IgD-negative memory B cell (primary cell): ENCODE measurements at regions not wholly inside any gene's neighbourhood (a gene's known extent, or its start where the extent isn't known, plus 50 kb on each side); places are given as distances from the start of the nearest gene placed in this dataset.

Source experiments
- H3K27ac Mint-ChIP-seq, 3 donors: one replicate each; pipeline ENCODE4 v1.8.0; 2020 to 2022; ENCODE audit warnings: mild to moderate bottlenecking in 3 of 3, mixed read lengths in 3 of 3, moderate library complexity in 1 of 3
- H3K27me3 Mint-ChIP-seq: one replicate; pipeline ENCODE4 v1.8.0; 2021; ENCODE audit warnings: mixed read lengths
- H3K36me3 Mint-ChIP-seq: one replicate; pipeline ENCODE4 v1.8.0; 2020; ENCODE audit warnings: mild to moderate bottlenecking, mixed read lengths
- H3K4me1 Mint-ChIP-seq, 3 donors: one replicate each; pipeline ENCODE4 v1.8.0; 2020 to 2022; ENCODE audit warnings: mixed read lengths in 3 of 3, mild to moderate bottlenecking in 1 of 3
- H3K4me3 Mint-ChIP-seq, 4 donors: one replicate each; pipeline ENCODE4 v1.8.0; 2020 to 2022; ENCODE audit warnings: mild to moderate bottlenecking in 4 of 4, mixed read lengths in 4 of 4, moderate library complexity in 3 of 4
- H3K9me3 Mint-ChIP-seq, 3 donors: one replicate each; pipeline ENCODE4 v1.8.0; 2020 to 2021; ENCODE audit warnings: mixed read lengths in 3 of 3, mild to moderate bottlenecking in 1 of 3

DNA sequence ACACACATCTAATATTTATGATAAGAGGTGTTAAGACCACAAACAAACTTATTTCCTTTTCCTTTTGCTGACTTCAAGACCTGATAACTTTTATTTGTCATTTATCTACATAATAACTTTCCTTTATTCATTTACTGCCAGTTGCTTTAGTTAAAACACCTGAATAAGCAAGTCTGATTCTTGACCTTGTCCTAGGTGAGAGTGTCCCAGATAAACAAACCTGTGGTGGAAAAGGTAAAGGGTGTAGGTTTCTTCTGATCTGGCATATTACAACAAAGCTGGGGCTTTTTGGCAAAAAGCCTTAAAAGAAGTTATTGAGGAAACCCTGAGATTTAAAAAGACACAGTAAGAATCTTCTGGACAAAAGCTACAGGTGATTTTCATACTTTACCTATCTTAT, 191.5 kb downstream of the ZBBX start:
- peaks cover 0 to 3% (median 2%) of the 10 kb centered on the region in 3 donors for H3K9me3 Mint-ChIP-seq
- no peak overlapping the region for H3K27ac Mint-ChIP-seq
- H3K4me1 Mint-ChIP-seq = no peaks in the 10 kb centered on the region
- no peaks in the 10 kb centered on the region for H3K27me3 Mint-ChIP-seq
- H3K36me3 Mint-ChIP-seq = no peaks in the 10 kb centered on the region
- no peak overlapping the region for H3K4me3 Mint-ChIP-seq

DNA sequence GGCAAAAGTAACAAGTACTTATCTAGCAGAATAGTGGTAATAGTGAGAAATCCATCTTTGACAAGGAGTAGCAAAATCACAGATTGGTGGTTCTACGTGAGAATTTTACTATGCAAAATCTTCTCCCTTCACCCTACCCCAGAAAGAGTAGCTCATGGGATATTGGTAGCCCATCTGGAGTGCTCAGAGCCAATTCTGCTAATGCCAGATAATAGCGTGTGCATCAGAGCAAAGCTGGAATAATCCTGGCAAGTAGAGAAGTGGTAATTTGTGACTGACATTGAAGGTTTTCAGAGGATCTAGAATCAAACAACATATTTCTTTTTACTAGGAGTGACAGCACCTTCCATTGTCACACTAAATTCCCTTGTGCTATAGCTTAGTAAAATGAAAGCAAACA, 192.9 kb downstream of the ZBBX start:
- Mint-ChIP-seq H3K27me3 (no peaks in the 10 kb centered on the region), H3K9me3 (peaks cover 0 to 3% (median under 1%) of the 10 kb centered on the region in 3 donors), H3K36me3 (no peaks in the 10 kb centered on the region), H3K27ac (no peak overlapping the region), H3K4me1 (no peaks in the 10 kb centered on the region), H3K4me3 (no peak overlapping the region)

DNA sequence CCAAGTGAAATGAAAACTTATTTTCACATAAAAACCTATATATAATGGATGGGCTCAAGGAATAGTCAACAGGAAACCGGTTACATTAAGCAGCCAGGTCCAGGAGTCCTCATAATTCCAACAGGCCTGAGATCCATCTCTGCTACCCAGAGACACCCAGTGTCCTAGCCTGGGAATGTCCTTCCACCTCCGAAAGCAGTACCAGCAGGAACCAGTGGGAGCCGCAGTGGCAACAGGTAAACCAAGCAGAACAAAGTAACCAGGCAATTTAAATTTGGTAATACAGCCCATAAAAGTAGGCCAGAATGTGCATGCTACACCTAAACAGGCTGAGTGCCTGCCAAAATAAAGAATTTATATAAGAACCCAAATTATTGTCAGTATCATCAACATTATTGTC, 195.6 kb downstream of the ZBBX start:
- Mint-ChIP-seq H3K27me3 (no peaks in the 10 kb centered on the region), H3K9me3 (no peaks in the 10 kb centered on the region), H3K4me3 (no peak overlapping the region), H3K36me3 (no peaks in the 10 kb centered on the region), H3K4me1 (no peaks in the 10 kb centered on the region), H3K27ac (no peak overlapping the region)

DNA sequence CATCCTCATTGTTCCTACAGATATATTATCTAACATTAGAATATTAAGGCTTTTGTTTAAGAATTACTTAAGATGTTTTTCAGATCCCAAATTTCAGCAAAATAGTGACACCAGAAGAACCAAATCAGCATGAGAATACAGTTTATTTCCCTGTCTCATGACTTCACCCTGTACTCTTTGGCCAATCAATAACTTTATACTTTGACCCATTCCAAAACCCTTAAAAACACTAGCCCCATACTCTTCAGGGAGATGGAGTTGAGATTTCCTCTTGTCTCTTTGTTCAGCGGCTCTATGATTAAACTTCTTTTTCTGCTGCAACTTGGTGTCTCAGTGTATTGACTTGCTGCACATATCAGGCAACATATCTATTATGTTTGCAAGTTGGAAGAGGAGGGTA, 207.7 kb downstream of the ZBBX start:
- H3K36me3 Mint-ChIP-seq = no peaks in the 10 kb centered on the region
- no peaks in the 10 kb centered on the region for H3K4me1 Mint-ChIP-seq
- no peak overlapping the region for H3K4me3 Mint-ChIP-seq
- H3K9me3 Mint-ChIP-seq = peaks cover 0 to 14% (median 2%) of the 10 kb centered on the region in 3 donors
- no peaks in the 10 kb centered on the region for H3K27me3 Mint-ChIP-seq
- no peak overlapping the region for H3K27ac Mint-ChIP-seq

DNA sequence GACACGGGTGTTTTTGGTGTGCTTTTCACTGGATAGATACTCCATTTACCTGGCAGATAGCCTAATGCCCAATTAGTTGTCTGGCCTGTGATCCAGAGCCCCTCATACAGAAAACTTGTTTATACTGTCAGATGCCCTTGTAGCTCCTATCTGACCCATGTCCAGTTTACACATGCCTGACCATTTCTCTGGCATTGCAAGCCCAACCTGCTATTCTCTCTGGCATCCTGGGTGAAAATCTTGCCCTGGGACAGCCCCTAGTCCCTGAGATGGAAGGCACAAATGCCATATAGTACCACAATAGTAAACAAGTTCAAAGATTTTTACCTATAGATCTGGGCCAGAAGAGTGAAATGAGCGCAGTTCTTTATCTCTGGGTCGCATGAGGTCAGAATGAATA, 212.6 kb downstream of the ZBBX start:
- H3K27ac Mint-ChIP-seq = no peak overlapping the region
- no peaks in the 10 kb centered on the region for H3K36me3 Mint-ChIP-seq
- H3K9me3 Mint-ChIP-seq = peaks cover 0 to 4% (median 2%) of the 10 kb centered on the region in 3 donors
- no peak overlapping the region for H3K4me3 Mint-ChIP-seq
- H3K4me1 Mint-ChIP-seq = peaks cover 0 to 1% (median 0%) of the 10 kb centered on the region in 3 donors
- H3K27me3 Mint-ChIP-seq = no peaks in the 10 kb centered on the region

DNA sequence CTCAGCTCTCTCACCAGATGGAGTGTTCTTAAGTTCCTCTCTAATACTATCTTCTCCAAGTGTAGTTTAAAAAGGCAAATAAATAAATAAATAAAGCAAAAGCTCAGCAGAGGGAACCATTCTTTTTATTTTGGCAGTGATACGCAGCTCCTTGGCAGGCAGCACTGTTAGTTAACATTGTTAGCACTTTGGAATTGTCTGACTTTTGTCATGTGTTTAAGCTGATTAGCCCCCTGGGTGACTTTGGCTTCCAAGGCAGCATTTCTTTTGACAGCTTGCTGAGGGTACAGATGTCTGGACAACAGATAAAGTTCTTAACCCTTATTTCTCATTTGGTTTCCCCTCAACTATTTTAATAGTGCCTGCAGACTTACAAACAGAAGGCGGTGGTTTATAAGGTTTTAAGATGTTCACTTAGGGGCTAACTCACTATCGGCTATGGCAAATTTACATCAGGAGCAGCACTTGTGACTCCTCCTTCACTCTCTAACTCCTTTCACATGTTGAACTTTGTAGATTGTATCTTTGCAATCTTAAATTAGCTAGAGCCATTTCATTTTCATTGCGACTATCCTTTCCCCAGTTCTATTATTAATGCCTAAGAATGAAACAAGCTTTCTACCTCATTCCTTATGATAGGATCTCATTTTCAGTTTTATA, 213.4 kb downstream of the ZBBX start:
- H3K9me3 Mint-ChIP-seq = peaks cover 0 to 4% (median 2%) of the 10 kb centered on the region in 3 donors
- H3K27ac Mint-ChIP-seq = no peak overlapping the region
- H3K36me3 Mint-ChIP-seq = no peaks in the 10 kb centered on the region
- no peaks in the 10 kb centered on the region for H3K27me3 Mint-ChIP-seq
- peaks cover 0 to 1% (median 0%) of the 10 kb centered on the region in 3 donors for H3K4me1 Mint-ChIP-seq
- H3K4me3 Mint-ChIP-seq = no peak overlapping the region

DNA sequence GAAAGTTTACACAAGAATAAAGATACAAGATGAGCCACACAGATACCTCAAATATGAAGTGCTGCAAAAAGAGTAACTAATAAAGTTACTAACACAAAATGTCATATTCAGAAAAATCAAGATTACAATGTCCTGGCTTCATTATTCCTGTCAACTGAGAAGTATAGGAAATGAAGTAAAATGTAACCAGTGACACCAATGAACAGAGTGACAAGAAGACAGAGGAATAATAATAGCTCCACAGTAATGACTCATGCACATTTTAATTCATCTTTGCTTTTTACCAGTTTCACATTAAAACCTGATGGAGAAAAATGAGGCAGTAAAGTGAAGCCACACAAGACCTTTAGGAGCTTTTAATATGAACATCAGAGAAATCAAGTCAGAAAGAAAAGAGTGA, 214.1 kb downstream of the ZBBX start:
- Mint-ChIP-seq H3K27ac (no peak overlapping the region), H3K27me3 (no peaks in the 10 kb centered on the region), H3K36me3 (no peaks in the 10 kb centered on the region), H3K4me3 (no peak overlapping the region), H3K9me3 (peaks cover 0 to 4% (median 2%) of the 10 kb centered on the region in 3 donors), H3K4me1 (peaks cover 0 to 1% (median 0%) of the 10 kb centered on the region in 3 donors)

DNA sequence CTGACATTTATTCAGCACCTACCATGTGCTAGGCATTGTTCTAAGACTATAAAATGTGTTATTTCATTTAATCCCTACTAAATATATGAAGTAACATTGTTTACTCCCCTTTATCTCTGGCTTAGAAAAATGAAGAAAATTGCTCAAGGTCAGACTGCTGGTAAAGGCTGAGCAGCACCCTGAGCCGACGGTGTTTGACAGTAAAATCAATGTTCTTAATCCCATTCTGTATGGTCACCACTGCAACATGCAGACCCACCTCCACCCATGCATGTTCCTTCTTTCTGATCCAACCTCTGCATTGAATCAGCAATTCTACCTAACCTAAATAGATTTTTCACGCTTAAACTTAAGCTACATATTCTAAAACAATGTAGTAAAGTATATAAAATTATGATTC, 216.5 kb downstream of the ZBBX start:
- peaks cover 0 to 3% (median 0%) of the 10 kb centered on the region in 3 donors for H3K9me3 Mint-ChIP-seq
- H3K27ac Mint-ChIP-seq = no peak overlapping the region
- H3K27me3 Mint-ChIP-seq = no peaks in the 10 kb centered on the region
- no peaks in the 10 kb centered on the region for H3K36me3 Mint-ChIP-seq
- no peak overlapping the region for H3K4me3 Mint-ChIP-seq
- peaks cover 0 to 1% (median 0%) of the 10 kb centered on the region in 3 donors for H3K4me1 Mint-ChIP-seq

DNA sequence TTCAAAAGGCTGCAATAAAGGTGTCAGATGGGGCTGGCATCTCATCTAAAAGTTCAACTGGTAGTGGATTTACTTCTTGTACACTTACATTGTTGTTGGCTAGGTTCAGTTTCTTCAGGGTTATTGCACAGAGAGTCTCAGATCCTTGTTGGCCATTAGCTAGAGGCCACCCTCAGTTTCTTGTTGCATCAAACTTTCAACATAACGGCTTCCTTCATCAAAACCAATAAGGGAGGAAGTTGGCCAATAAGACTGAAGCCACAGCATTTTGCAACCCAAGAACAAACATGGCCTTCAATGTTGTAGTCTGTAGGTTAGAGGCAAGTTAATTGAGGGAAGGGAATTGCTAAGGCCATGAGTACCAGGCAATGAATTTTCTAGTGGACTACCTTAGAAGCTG, 218.0 kb downstream of the ZBBX start:
- H3K27ac Mint-ChIP-seq = no peak overlapping the region
- H3K4me3 Mint-ChIP-seq = no peak overlapping the region
- H3K4me1 Mint-ChIP-seq = peaks cover 0 to 1% (median 0%) of the 10 kb centered on the region in 3 donors

DNA sequence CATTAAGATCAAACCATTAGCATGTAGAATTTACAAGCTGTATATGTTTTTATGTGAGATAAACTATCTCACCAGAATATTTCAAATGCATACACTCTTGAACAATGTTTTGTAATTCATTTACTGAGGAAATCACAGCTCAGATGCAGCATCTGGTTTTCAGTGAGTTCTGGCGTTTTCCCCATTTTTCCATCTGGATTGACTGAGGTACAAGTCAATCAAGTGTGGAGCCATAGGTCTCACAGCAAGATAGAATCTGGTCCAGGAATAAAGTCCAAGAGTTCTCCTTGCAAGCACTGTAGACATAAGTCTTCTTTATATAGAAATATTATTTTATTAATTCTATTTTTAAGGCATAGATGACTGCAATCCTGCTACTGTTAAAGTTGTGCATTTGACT, 219.3 kb downstream of the ZBBX start:
- Mint-ChIP-seq H3K27me3 (no peaks in the 10 kb centered on the region), H3K4me1 (peaks cover 0 to 1% (median 0%) of the 10 kb centered on the region in 3 donors), H3K4me3 (no peak overlapping the region), H3K27ac (no peak overlapping the region), H3K9me3 (peaks cover 1 to 14% (median 5%) of the 10 kb centered on the region in 3 donors), H3K36me3 (no peaks in the 10 kb centered on the region)

More for the DNA sequence above, 218.0 kb downstream of the ZBBX start:
- Mint-ChIP-seq H3K27me3 (no peaks in the 10 kb centered on the region), H3K9me3 (peaks cover 1 to 7% (median 3%) of the 10 kb centered on the region in 3 donors), H3K36me3 (no peaks in the 10 kb centered on the region)

DNA sequence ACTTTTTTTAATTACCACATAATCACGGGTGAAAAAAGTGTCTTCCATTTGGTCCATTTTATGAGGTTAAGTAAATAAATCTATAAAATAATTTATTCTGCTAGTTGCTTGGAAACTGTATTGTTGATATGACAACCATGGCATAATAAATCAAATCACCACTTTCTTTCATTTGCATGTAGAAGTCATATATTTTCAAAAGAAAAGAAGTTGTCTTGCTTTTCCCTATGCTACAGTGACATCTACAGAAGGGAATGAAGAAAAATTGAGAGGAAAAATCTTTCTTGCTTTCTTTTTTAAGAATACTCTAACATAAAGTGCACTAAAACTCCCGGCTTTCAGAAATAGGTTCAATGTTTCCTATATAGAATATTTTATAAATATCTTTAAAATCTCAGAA, 228.5 kb downstream of the ZBBX start:
- no peak overlapping the region for H3K27ac Mint-ChIP-seq
- peaks cover 2 to 4% (median 2%) of the 10 kb centered on the region in 3 donors for H3K9me3 Mint-ChIP-seq
- H3K27me3 Mint-ChIP-seq = no peaks in the 10 kb centered on the region
- no peak overlapping the region for H3K4me3 Mint-ChIP-seq
- no peaks in the 10 kb centered on the region for H3K36me3 Mint-ChIP-seq
- H3K4me1 Mint-ChIP-seq = no peaks in the 10 kb centered on the region

DNA sequence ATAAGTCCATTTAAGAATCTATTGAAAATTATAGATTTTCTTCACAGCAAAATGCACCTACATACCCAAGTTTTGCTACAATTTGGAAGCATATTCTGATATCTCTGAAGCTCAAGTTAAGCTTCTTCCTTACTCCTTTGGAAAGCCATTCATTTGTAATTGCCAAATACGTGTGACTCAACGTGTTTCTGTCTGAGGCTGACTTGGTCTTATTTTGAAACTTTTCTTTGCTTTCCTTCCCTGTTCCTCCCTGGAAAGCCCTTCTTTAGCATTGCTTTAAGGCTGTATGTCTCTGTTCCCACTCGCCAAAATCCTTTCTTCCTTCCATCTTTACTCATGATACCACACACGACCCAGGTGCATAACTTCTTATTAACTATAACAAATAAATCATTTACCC, 232.0 kb downstream of the ZBBX start:
- H3K9me3 Mint-ChIP-seq = peaks cover 0 to 6% (median 5%) of the 10 kb centered on the region in 3 donors
- H3K4me3 Mint-ChIP-seq = no peak overlapping the region
- no peaks in the 10 kb centered on the region for H3K4me1 Mint-ChIP-seq
- no peak overlapping the region for H3K27ac Mint-ChIP-seq
- H3K36me3 Mint-ChIP-seq = no peaks in the 10 kb centered on the region
- no peaks in the 10 kb centered on the region for H3K27me3 Mint-ChIP-seq

DNA sequence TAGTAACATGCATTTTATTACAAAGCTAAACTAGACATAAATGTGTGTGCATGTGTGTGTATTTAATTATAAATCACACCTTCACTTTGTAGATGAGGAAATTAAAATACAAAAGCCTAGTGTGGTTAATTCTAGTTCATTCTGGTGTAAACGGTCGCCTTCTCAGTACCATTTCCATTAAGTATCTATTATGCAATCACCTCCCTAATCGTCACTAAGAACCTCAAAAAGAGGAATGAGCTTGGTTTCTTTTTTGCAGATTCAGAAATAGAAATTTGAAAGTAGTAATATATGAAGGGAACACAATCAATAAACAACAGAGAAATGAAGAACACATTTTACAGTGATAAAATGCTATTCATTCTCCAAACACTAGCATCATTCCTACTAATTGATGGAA, 233.2 kb downstream of the ZBBX start:
- Mint-ChIP-seq H3K9me3 (peaks cover 0 to 6% (median 5%) of the 10 kb centered on the region in 3 donors), H3K4me3 (no peak overlapping the region), H3K36me3 (no peaks in the 10 kb centered on the region), H3K27me3 (no peaks in the 10 kb centered on the region), H3K27ac (no peak overlapping the region), H3K4me1 (no peaks in the 10 kb centered on the region)

DNA sequence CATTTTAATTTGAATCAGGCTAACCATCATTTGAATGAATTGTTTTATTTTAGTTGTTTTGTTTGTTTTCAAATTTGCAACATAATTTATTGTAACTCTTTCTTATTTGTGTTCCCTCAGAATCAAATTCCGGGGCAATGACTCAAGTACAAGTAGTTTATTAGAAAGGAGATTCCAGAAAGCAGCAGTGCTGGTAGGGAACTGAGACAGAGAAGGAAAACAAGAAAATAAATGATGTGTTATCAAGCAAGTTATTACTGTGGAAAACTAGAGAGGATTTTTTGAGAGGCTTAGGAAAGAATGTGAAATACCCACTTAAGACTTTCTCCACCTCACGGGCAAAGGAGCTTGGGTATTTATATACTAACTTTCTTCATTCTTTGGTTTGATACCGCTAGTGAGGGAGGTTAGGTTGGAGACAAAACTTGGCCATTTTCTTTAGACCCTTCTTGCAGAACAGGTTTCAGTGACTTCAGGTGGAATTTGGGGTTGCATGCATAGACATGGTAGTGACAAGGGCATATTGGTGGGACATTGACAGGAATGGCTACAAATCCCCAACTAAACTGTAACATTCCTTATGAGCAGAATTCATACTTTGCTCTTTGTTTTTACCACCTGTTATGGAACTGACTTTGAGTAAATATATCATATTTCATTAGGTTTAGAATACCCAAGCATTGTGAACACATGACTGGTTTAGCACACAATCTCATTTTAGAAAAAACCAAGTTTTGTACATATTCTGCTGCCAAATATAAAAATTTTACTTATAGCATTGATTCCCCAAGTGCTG, 254.3 kb downstream of the ZBBX start:
- H3K9me3 Mint-ChIP-seq = peaks cover 6 to 13% (median 7%) of the 10 kb centered on the region in 3 donors
- H3K27ac Mint-ChIP-seq = no peak overlapping the region
- no peaks in the 10 kb centered on the region for H3K4me1 Mint-ChIP-seq
- H3K36me3 Mint-ChIP-seq = no peaks in the 10 kb centered on the region
- H3K4me3 Mint-ChIP-seq = no peak overlapping the region
- peaks cover 2% of the 10 kb centered on the region for H3K27me3 Mint-ChIP-seq

DNA sequence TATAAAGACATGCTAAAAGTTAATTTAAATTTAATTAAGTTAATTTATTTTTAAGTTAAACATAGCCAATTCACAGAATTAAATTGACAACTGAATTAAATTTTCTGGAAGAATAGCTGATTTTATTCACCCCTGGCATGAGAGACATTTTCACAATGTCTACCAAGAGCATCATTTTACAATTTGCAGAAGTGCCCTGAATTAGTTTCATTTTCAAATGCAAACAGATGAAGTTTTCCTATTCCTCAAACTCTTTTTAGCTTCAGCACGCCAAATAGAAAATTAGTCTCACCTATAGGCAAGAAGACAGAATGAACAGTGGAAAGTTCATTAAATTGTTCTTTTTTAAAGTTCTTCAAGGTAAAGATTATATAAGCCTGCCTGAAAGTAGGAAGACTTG, 259.3 kb downstream of the ZBBX start:
- no peaks in the 10 kb centered on the region for H3K27me3 Mint-ChIP-seq
- H3K4me1 Mint-ChIP-seq = no peaks in the 10 kb centered on the region
- H3K27ac Mint-ChIP-seq = no peak overlapping the region
- peaks cover 0 to 2% (median 2%) of the 10 kb centered on the region in 3 donors for H3K9me3 Mint-ChIP-seq
- no peak overlapping the region for H3K4me3 Mint-ChIP-seq
- no peaks in the 10 kb centered on the region for H3K36me3 Mint-ChIP-seq
